ENCODE measurements at regions not wholly inside any gene's neighbourhood (a gene's known extent, or its start where the extent isn't known, plus 50 kb on each side); places are given as distances from the start of the nearest gene placed in this dataset.
"Not testable (repeated sequence)": the region's sequence is repeated elsewhere in the genome, so short reads cannot be mapped to it uniquely, and the experiment has no call there.

DNA sequence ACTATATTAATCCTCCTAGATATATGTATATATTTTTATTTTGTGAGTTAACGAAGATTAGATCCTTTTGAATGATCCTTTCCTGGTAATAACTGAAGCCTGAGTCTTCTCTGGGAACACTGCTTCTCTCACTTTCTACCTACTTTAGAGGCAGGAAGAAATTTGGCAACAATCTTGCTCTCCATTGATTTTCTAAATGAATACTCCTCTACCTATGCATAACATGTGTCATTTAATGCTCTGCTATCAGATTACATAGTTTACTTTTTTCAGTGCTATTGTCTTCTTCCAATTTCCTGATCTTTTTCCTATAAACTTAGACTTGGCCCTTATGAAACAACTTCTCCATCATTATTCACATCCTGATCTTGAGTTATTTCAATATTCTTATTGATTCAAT is 60.4 kb upstream of the PDHA2 start:
- no peak for DNase-seq

DNA sequence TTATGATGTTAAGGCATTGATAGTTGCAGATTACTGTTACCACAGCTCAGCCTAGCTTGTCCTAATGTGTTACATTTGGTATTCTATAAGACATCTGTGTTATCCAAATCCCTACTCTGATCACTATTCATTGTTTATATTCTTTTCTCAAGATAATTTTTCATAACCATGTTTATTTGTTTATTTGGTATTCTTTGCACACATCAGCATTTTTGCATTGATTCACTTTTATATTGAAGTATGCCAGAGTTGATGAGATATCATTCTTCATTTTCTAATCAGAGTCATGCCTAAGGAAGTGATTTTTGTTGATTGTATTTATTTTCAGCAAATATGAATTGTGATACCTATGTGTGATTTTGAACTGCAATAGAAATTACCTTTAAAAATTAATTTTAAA is 61.2 kb upstream of the PDHA2 start:
- DNase-seq = no peak

DNA sequence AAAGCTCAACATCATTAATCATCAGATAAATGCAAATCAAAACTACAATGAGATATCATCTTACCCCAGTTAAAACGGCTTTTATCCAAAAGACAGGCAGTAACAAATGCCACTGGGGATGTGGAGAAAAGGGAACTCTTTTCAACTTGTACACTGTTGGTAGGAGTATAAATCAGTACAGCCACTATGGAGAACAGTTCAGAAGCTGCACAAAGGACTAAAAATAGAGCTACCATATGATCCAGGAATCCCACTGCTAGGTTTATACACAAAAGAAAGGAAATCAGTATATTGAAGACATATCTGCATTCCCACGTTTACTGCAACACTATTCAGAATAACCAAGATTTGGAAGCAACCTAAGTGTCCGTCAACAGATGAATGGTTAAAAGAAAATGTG is 69.3 kb upstream of the PDHA2 start:
- DNase-seq = peak; percentile 51

DNA sequence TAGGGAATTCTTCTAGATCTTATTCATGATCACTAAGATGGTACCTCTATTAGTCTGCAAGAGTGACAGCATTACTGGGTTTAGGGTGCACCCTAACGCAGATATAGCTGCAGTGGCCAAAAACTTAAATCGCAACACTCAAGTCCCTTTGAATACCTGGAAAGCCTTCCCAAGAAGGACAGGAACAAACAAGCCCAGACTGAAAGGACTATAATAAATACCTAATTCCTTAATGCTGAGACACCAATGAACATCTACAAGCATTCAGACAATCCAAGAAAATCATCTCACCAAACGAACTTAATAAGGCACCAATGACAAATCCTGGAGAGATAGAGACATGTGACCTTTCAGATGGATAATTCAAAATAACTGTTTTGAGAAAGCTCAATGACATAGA is 74.9 kb upstream of the PDHA2 start:
- no peak for DNase-seq

DNA sequence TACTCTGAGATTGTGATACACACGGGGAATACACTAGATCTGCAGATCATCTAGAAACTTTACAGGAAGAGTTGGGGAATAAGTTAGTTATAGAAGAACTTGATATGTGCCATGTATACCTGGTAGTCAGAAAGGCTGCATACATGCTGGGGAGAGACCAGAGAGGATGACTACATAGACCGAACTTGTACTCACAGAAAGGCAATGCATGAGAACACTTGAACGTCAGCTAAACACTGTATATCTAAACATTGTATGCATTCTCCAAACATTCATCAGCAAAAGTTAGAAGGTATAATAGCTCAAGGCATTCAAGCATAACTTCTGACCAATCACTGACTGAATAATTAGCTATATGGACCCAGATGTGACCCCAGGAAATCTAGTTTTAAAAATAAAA is 78.0 kb upstream of the PDHA2 start:
- no peak for DNase-seq

DNA sequence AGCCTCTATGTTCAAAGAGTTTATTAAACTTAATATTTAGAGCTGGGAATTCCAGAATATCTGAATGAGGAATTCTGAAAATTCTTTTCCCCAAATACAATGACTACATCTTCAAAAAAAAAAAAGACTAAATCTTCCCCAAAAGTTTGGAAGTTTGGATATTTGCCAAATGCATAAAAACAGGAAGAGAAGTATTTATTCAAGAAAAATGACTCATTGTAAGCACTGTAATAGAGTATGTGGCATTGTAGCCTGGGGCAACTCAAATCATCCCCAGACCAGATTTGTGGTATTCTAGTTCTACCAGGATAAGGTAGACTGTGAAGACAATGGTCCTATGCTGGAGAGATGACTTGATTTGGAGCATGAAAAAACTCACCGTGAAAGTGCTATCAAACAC is 78.5 kb upstream of the PDHA2 start:
- DNase-seq = no peak

DNA sequence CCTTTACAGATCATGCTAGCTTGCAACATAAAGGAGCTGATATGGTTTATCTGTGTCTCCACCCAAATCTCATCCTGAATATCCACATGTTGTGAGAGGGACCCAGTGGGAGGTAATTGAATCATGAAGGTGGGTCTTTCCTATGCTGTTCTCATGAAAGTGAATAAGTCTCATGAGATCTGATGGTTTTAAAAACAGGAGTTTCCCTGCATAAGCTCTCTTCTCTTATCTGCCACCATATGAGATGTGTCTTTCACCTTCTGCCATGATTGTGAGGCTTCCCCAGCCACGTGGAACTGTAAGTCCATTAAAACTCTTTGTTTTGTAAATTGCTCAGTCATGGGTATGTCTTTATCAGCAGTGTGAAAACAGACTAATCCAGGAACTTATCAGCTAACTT is 79.2 kb upstream of the PDHA2 start:
- not testable (repeated sequence) for DNase-seq

DNA sequence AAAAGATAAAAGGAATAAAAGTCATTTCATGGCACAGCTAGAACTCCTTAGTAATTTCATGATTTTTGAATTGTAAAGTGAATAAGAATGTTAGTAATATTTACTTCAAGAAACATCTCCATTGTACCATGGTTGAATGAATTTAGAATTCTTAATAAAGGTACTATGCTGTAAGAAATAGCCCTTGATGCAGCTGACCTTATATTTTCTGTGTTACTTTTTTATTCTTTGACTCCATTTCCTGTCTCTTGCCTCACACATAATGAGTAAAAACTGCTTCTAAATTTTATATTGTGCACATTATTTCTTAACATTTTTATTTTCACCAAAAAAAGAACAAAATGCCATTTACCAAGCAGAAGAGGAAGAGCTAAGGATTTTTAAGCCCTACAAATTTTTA is 81.9 kb upstream of the PDHA2 start:
- no peak for DNase-seq

DNA sequence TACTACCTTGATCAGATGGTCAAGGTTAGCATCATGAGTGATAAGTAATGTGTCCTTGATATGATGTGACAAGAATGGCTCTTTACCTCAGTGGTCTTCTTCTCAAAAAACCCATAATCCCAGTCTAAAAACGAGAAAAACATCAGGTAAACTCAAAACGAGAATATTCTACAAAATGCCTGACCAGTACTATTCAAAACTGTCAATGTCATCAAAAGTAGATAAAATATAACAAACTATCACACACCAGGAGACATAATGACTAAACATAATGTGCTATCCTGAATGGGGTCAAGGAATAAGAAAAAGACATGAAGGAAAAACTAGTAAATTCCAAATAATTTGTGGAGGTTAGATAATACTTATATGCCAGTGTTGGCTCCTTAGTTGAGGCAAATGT is 85.2 kb upstream of the PDHA2 start:
- DNase-seq = no peak

DNA sequence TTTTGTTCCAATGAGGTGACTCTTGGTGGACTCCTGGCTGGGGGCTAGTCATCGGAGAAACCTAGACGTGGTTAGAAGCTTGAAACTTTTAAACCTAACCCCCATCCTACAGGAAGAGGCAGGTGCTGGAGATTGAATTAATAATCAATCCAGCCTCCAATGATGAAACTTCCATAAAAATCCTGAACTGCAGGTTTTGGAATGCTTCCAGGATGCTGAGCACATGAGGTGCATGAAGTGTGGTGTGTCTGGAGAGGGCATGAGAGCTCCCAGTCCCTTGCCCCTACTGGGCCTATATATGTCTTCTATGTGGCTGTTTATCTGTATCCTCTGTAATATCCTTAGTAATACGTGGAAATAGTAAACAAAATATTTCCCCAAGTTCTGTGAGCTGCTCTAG is 90.7 kb upstream of the PDHA2 start:
- no peak for DNase-seq

DNA sequence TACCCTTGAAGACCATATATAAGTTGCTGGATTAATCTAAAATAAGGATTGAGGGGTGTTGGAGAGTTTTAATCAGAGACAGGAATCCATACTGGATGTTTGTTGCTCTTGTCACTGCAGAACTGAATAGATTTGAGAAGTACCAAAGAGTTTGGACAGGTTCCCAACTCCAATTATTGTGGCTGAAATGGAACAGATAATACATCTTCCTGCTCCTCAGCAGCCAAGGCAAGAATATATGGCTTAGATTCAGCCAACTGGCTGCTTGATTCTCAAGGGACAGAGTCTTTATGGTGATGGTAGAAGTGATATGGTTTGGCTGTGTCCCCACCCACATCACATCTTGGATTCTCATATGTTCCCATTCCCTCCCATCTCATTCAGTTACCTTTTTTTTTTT is 97.0 kb upstream of the PDHA2 start:
- no peak for DNase-seq

DNA sequence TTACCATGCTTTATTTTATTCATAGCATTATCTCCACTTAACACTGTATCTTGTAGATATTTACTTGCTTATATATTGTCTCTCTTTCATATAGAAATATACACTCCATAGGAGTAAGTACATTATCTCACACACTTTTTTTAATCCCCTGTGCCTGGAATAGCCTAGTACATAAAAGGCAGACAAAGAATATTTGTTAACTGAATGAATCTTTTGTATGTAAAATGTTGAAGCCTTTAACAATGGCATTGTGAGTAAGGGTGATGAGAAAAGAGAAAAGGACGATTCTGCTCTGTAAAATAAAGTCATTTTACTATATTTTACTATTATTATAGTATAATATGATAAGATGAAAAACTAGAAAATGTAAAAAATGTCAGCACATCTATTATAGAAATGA is 97.7 kb upstream of the PDHA2 start:
- no peak for DNase-seq

DNA sequence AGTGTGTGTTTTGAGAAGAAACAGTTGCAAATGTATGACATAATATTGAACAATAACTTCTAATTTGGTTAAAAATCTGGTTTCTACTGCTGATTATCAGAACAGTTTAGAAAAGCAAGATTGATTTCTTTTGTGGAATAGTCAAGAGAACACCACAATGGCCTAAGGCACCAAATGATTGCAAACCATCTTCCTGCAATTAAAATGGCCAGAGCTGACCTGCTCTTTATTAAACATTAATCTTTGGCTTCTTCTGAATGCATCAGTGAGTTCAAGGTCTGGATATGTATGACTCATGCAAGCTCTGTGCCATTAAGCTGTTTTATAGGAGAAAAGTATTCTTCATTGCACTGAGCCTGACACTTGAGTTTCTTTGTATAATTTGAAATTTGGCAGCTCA is 107.8 kb upstream of the PDHA2 start:
- no peak for DNase-seq

DNA sequence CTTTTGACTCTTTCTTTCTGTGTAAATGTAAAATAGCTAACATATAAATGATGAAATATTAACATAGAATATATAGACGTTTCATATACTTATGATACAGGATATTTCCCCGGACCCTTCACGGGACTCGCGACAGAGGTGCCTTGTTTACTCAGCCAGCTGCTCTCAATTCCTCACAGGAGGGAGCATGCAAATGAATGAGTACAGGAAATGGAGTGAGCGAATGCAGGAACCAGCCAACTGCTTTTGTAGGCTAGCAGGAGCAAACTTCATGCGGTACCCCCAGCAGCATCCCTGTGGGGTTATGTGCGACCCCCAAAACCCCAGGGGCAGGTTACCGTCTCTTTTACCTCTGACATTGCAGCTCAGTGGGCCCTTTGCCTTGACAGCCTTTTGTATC is 110.3 kb upstream of the PDHA2 start:
- DNase-seq = peak; percentile 12

DNA sequence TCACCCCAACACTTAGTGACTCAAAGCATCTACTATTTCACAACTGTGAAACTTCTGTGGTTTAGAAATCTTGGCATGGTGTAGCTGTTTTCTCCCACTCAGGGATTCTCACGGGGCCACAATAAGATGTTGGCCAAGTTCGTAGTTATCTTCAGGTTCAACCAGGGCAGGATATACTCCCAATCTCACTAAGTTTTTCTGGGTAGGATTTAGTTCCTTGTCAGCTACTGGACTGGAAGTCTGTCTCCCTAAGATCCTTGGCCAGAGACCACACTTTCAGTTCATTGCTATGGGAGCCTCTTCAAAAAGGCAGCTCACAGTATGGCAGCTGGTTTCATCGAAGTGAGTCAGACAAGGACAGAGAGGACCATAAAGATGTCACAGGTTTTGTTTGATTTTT is 111.7 kb upstream of the PDHA2 start:
- DNase-seq = no peak

DNA sequence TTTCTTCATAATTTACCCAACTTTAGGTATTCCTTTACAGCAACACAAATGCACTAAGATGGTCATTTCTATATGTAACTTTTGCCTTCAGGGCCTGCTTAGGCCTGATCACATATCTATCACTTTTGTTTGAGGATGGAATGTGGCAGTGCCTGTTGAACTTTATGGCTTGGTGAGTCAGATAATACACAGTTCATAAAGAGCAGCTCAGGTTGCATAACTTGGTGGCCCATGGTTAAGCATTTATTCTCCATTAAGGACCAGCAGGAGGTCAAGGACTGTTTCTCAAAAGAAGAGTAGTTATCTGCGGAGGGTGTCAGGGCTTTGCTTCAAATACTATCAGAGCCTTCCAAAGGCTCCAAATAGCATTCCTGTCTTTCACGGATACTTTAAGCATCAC is 124.1 kb upstream of the PDHA2 start:
- DNase-seq = no peak

DNA sequence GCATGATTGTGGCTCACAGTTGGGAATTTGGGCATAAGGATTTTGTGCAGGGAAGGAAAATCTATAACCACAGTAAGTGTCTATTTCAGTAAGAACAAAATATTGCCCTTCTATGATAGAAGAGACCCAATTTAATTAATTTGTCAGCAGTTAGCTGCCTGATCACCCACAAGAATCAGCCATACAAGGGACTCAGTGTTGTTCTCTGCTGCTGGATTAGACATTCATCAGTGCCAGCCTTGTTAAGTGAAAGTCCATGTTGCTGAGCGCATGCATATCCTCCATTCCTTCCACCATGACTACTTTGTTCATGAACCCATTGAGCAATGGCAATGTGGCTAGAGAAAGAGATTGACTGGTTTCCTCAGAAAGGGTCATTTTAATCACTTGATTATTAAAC is 125.3 kb upstream of the PDHA2 start:
- no peak for DNase-seq

DNA sequence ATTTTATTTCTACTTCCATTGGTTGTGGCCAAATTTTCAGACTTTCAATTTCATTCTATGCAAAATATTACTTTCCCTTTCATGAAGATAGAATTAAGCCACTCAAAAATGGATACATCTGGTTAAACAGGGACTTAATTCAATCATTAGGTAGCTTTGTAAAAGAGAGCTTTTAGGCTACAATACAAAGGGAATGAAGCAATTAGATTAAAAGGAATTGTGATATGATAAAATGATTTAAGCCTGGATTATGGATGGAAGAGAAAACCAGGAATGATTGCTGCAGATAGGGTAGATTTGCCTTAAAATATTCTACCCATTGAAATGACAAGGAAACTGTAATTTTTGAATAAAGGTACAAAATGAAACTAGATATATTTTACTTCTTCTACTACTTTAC is 134.6 kb upstream of the PDHA2 start:
- DNase-seq = no peak

DNA sequence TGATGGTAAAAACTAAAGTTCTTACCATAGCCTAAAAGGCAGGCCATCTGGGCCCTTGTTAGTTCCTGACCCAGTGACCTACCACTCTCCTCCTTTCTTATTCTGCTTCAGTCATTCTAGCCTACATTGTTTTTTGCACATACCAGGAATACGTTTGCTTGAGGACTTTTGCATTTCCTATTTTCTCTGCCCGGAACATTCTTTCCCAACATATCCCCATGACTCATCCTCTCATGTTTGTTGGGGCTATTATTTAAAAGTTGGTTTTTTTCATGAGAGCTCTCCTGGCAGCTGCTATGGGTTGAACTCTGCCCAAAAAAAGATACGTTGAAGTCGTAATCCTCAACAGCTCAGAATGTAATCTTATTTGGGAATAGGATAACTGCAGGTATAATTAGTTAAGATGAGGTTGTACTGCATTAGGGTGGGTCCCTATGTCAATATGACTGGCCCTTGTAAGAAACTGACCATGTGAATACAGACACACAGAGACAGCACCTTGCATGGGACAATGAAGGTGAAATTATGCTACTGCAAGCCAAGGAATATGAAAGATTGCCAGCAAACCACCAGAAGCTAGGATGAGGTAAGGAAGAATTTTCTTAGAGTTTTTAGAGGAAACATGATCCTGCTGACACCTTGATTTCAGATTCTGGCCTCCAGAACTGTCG is 138.3 kb upstream of the PDHA2 start:
- DNase-seq = no peak

DNA sequence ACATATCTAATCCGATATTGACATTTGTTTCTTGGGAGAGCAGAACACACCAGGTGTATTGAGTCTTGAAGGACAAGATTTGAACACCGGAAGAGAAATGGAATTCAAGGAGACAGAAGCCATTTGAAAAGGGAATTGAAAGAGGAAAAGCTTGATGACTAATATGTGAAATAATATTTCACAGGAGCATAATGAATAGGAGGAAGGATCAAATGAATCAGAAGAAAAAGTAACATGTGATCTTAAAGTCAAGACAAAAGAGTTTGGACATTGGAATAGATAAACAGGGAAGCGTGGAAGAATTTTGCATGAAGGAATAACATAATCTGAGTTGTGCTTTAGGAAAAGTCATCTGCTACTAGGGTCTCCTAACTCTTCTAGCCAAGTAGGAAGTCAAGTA is 145.5 kb upstream of the PDHA2 start:
- no peak for DNase-seq

DNA sequence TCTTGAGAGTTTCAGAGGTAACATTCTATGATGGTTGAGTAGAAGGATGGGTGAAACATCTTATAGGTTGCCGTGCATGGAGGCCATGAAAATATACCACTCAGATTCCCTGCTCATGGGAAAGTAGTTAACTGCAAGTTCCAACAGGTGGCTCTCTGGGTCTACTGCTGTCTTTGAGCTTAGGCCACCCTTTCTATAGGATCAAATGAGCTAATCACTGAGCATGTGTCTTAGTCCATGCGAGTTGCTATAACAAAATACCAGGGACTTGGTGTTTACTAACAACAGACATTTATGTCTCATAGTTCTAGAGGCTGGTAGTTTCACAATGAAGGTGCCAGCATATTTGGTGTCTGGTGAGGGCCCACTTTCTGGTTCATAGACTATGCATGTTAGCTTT is 144.8 kb upstream of the UNC5C start:
- DNase-seq = no peak

DNA sequence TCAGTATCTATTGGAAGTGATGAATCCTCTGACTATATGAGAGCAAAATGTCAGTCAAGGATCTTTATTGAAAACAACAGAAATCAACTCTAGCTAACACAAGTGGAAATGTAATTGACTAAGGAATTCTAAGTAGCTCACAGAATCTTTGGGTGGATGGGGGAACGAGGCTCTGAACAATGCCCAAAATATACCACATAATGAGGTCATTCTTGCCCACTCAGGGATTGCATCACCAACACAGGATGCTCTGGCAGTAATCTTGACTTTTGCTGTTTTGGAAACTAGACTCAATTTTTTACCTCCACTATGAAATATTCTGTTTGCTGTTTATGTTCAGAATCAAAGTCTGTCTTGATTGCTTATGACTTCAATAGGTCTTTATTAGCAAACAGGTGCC is 127.4 kb upstream of the UNC5C start:
- DNase-seq = no peak

DNA sequence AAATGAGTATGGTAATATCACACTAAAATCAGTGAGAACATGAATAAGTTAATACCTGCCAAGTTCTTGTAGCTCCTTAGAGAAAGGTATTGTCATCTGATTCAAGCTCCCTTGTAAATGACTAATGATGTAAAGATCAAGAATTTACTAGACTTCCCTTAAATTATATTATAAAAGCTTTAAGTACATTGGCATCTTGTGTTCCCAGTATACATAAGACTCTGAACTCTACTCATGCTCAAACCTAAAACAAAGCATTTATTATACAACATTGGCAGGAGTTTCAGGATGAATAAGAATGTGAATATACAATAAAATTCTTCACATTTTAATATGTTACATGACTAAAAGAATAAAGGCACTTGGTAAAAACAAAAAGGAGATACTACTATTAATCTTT is 126.8 kb upstream of the UNC5C start:
- no peak for DNase-seq

DNA sequence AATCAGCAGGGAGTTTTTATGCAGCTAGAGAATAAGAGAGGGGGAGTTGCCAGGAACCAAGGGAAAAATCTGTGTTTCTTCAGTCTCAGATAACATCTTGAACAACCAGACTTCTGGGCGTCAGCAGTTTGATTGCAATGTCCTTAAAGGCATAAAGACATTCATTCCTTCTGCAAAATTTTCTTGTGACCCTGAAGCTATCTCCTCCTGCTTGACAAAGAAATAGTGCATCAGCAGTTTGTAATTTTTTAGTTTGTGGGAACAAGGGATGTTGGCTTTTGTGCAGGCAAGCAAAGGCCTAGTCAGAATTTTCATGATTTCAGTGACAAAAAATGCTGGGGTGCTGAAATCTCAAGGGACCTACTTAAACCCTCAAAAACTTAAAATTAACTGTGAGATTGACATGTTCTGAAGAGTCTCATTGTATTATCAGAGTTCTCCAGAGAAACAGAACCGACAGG is 125.8 kb upstream of the UNC5C start:
- DNase-seq = no peak

DNA sequence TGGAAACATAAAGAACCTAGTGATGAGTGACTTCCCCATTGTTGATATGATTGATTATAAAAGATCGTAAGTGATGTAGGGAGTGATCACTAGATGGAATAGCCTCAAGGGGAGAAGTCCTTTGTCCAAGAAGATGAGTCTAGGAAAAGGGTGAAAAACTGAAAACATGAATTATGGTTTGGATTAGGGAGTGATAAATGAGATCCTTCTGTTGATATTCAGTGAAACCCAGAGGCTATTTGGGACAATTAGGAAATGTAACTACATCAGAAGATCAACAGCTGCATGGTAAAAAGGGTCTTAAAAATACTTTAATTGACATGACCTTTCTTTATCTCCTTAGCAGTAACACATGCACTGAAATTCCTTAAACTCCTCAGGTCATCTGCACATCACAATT is 124.0 kb upstream of the UNC5C start:
- DNase-seq = no peak

DNA sequence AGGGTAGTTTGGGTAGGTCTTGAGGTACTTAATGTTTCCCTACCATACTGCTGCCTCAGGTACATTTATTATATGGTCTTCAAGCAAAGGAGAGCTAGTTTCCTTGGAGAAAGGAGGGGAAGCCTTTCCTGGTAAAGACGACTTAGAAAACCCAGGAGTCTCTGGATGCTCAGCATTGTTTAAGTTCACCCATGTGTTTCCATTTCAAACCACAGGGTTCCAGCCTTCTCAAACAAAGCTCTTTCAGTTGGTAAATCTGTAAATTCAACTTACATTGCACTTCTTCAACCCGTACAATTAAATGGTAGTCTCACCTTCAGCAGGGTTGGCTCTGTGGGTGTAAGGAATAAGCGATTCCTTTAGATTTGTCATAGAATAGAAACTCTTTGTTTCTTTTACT is 111.9 kb upstream of the UNC5C start:
- no peak for DNase-seq
